HL-60 (cell line): ENCODE measurements at regions not wholly inside any gene's neighbourhood (a gene's known extent, or its start where the extent isn't known, plus 50 kb on each side); places are given as distances from the start of the nearest gene placed in this dataset.

Experiments
- DNase-seq, 2 experiments: peaks; one replicate each; pipeline ENCODE4 v3.0.0-alpha.2; 2010 to 2020; ENCODE audit warnings: low read depth in 1 of 2, low spot score in 1 of 2
- H3K27ac ChIP-seq: fragments of 250-450 bp; sonication (Bioruptor Pico); replicated peaks from 2 replicates; pipeline ENCODE4 v1.5.1; 2020; ENCODE audit warnings: mild to moderate bottlenecking, moderate library complexity
- H3K27me3 ChIP-seq: fragments of 250-450 bp; sonication (Bioruptor Pico); 2 replicates; pipeline ENCODE4 v1.5.1; 2021; ENCODE audit warnings: mild to moderate bottlenecking, moderate library complexity; ENCODE audit not compliant: insufficient read depth, poor library complexity, severe bottlenecking
- H3K4me3 ChIP-seq: replicated peaks from 2 replicates; pipeline ENCODE4 v1.5.1; 2011; ENCODE audit warnings: mild to moderate bottlenecking, control low read depth, low read length; ENCODE audit not compliant: insufficient read depth
- CTCF ChIP-seq: IDR thresholded peaks from one replicate; pipeline ENCODE4 v1.5.1; 2011; ENCODE audit warnings: low read length, control low read depth, inconsistent platforms; ENCODE audit not compliant: insufficient read depth
- GABPA ChIP-seq: IDR thresholded peaks from 2 replicates; pipeline ENCODE4 v1.6.1; 2012; ENCODE audit warnings: low read depth
- POLR2AphosphoS5 ChIP-seq: IDR thresholded peaks from 2 replicates; pipeline ENCODE4 v1.6.1; 2012; ENCODE audit warnings: low read depth
- REST ChIP-seq: IDR thresholded peaks from 2 replicates; pipeline ENCODE4 v1.6.1; 2012; ENCODE audit warnings: low read depth; ENCODE audit not compliant: insufficient replicate concordance
- SPI1 ChIP-seq: IDR thresholded peaks from 2 replicates; pipeline ENCODE4 v1.6.1; 2012; ENCODE audit warnings: low read depth, mild to moderate bottlenecking, borderline replicate concordance

DNA sequence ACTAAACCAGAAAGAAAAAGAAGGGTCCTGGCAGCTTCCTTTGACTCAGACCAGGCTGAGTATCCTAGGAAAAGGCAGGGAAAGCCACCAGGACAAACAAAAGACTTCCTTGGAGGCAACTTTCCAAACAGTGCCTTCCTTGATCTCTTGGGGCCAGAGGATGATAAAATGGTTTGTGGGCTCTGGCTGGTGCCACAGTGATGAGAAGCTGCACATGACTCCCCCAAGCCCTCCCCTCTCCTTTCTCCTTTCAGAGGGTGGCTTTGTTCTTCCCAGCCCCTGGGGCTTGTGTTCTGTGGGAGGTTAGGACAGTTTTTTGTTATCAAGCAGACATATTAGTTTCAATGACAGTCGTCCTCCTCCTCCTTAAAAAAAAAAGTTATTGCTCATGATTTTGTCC lies 183.2 kb downstream of the SEM1 start:
- H3K27ac ChIP-seq = no peak overlapping the region
- no peaks in the 10 kb centered on the region for H3K27me3 ChIP-seq
- TF ChIP-seq GABPA (no peak), SPI1 (no peak), POLR2AphosphoS5 (no peak), REST (no peak), CTCF (no peak)
- H3K4me3 ChIP-seq = no peak overlapping the region
- no peak for DNase-seq

GRCh38 chr7:96521068-96521894 lies 188.4 kb downstream of the SEM1 start:
- Histone ChIP-seq H3K27ac (no peak overlapping the region), H3K27me3 (no peaks in the 10 kb centered on the region), H3K4me3 (no peak overlapping the region)
- no peak for TF ChIP-seq GABPA
- no peak for TF ChIP-seq CTCF
- no peak for TF ChIP-seq SPI1
- TF ChIP-seq REST = no peak
- no peak for TF ChIP-seq POLR2AphosphoS5
- no peak for DNase-seq

- no peak for TF ChIP-seq POLR2AphosphoS5
- no peak for TF ChIP-seq GABPA
- TF ChIP-seq SPI1 = no peak
- no peak for TF ChIP-seq CTCF
- TF ChIP-seq REST = no peak
- no peak for DNase-seq
- H3K4me3 ChIP-seq = no peak overlapping the region
- H3K27ac ChIP-seq = no peak overlapping the region
- H3K27me3 ChIP-seq = peaks cover 2% of the 10 kb centered on the region
These were observed 186.5 kb upstream of the SLC25A13 start for GRCh38 chr7:96508371-96508770.
